Mucosa of rectum (tissue), 2 donors: ENCODE measurements at regions not wholly inside any gene's neighbourhood (a gene's known extent, or its start where the extent isn't known, plus 50 kb on each side); places are given as distances from the start of the nearest gene placed in this dataset.
"Not testable (repeated sequence)": the region's sequence is repeated elsewhere in the genome, so short reads cannot be mapped to it uniquely, and the experiment has no call there.

ENCODE experiments used
- H3K27ac ChIP-seq, 2 donors: one replicate each; pipeline ENCODE4 v1.7.0; 2013; ENCODE audit warnings: inconsistent platforms in 2 of 2, low read depth in 2 of 2, low read length in 2 of 2
- H3K27me3 ChIP-seq, 2 donors: one replicate each; pipeline ENCODE4 v1.7.0; 2013; ENCODE audit warnings: low read length in 2 of 2; ENCODE audit not compliant: control insufficient read depth in 2 of 2, insufficient read depth in 2 of 2
- H3K36me3 ChIP-seq, 2 donors: one replicate each; pipeline ENCODE4 v1.7.0; 2013; ENCODE audit warnings: low read length in 2 of 2; ENCODE audit not compliant: control insufficient read depth in 2 of 2, insufficient read depth in 2 of 2
- H3K4me1 ChIP-seq, 2 donors: one replicate each; pipeline ENCODE4 v1.7.0; 2013; ENCODE audit warnings: low read length in 2 of 2, mild to moderate bottlenecking in 1 of 2; ENCODE audit not compliant: control insufficient read depth in 2 of 2, insufficient read depth in 2 of 2
- H3K4me3 ChIP-seq, 2 donors: one replicate each; pipeline ENCODE4 v1.7.0; 2013; ENCODE audit warnings: low read length in 2 of 2
- H3K9ac ChIP-seq, 2 donors: one replicate each; pipeline ENCODE4 v1.7.0; 2013; ENCODE audit warnings: low read length in 2 of 2, low read depth in 1 of 2, mild to moderate bottlenecking in 1 of 2
- H3K9me3 ChIP-seq, 2 donors: one replicate each; pipeline ENCODE4 v1.7.0; 2013; ENCODE audit warnings: low read length in 2 of 2; ENCODE audit not compliant: control insufficient read depth in 2 of 2
- donor health status: healthy.
- donor health status: Normal muscosa, but diverticular disease.

DNA sequence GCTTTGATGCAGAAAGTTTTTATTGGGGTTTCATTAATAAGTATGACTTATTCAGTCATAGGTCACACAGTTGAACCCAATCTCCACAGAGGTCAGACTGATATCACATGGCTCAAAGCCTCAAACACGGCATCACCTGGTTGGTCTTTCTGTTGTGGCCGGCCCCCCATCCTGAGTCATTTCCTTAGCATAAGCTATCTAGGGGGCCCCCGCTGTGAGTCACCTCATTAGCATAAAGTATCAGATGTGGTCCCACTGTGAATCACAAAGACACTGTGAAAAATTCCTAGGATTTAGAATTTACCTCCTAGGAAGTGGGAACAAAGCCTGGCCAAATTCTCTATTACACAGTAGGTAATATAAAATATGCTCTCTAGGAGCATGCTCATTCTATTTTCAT, 502.2 kb downstream of the PYDC2 start:
- no peak overlapping the region for H3K9ac ChIP-seq
- H3K27me3 ChIP-seq = no peaks in the 10 kb centered on the region
- no peak overlapping the region for H3K4me3 ChIP-seq
- H3K36me3 ChIP-seq = no peaks in the 10 kb centered on the region
- H3K9me3 ChIP-seq = no peaks in the 10 kb centered on the region
- H3K27ac ChIP-seq = no peak overlapping the region
- no peaks in the 10 kb centered on the region for H3K4me1 ChIP-seq

DNA sequence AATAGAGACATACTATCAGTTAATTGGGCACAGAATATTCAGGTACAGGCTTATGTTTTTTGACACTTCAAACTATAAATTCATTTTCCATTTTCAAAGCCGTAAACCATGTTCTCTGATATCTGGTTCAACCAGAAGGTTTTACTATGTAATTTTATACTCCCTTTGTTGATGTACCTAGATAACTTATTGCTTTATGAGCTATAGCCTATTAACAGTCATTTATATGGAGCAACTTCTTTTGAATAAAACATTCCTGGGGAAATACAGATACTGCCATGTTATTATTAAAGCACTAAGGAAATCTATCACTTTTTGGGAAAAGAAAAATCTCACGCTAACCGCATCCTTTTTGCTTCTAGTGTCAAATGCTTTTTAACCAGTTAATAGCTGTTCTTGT, 505.6 kb downstream of the PYDC2 start:
- no peak overlapping the region for H3K27ac ChIP-seq
- H3K4me1 ChIP-seq = no peaks in the 10 kb centered on the region
- no peaks in the 10 kb centered on the region for H3K27me3 ChIP-seq
- H3K9me3 ChIP-seq = no peaks in the 10 kb centered on the region
- H3K9ac ChIP-seq = no peak overlapping the region
- no peaks in the 10 kb centered on the region for H3K36me3 ChIP-seq
- H3K4me3 ChIP-seq = no peak overlapping the region

DNA sequence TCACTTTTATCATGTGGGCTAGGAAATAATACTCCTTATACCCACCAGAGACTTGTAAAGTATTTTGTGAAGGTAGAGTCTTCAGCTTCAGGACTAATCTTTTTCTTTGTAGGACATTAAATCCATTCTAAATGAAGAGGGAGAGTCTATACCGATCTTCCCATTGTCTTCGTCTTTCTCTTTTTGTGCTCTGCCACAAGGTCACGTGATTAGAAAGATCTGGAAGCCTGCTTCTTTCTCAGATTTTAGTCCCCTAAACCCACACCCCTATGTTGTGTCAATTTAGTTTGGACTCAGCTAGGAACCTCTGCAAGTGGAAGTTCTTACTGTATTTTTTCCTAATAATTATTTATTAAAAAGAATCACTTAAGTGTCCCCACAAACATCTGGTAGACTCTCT, 507.3 kb downstream of the PYDC2 start:
- no peaks in the 10 kb centered on the region for H3K9me3 ChIP-seq
- no peaks in the 10 kb centered on the region for H3K27me3 ChIP-seq
- no peaks in the 10 kb centered on the region for H3K36me3 ChIP-seq
- no peak overlapping the region for H3K4me3 ChIP-seq
- no peak overlapping the region for H3K27ac ChIP-seq
- no peak overlapping the region for H3K9ac ChIP-seq
- H3K4me1 ChIP-seq = no peaks in the 10 kb centered on the region

DNA sequence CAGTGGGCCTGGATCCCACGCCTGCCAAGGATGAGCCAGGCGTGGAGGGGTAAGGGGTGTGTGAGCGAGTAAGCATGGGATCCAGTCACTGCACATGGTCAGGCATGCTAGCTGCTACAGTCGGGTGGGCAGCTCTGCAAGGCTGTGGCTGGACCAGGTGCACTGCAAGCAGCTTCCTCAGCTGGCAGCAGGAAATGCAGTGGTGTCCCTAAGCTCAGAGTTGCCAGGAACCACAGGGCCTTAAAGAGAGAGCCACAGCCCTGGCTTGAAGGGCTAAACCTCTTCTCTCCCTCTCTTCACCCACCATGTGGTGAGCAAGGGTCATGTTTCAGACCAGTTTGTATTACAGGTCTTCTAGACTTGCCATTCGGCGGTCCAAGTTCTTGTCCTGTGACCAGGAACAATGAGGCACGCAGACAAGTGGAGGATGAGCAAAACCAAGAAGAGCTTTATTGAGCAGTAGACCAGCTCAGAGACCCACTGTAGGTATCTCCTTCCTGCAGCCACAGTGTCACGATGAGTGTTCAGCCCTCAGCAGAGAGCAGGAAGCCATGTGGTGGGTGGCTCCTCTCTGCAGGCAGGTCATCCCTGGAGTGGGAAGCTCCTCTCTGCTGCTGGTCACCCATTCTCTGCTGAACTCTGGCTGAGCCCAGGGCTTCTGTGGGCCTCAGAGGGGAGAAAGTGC, 511.9 kb downstream of the PYDC2 start:
- H3K27ac ChIP-seq = no peak overlapping the region
- no peaks in the 10 kb centered on the region for H3K27me3 ChIP-seq
- H3K36me3 ChIP-seq = no peaks in the 10 kb centered on the region
- no peak overlapping the region for H3K9ac ChIP-seq
- H3K4me3 ChIP-seq = no peak overlapping the region
- no peaks in the 10 kb centered on the region for H3K4me1 ChIP-seq
- no peaks in the 10 kb centered on the region for H3K9me3 ChIP-seq

DNA sequence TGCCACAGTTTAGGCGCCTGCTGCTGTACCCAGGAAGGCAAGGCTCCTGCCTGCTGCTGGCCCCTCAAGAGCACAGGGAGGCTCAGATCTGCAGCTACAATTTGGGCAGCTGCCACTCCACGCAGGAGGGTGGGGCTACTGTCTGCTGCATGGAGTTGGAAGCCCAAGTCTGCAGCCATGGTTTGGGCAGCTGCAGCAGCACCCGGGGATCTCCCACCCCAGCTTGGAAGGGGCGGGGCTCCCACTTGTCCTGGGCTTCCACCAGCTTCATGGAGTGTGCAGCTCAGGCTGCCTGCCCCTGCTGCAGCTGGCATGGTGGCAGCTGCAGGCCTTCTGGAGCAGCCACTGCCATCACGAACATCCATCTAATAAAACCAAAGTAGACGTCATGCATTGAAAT, 512.9 kb downstream of the PYDC2 start:
- H3K27me3 ChIP-seq = no peaks in the 10 kb centered on the region
- no peaks in the 10 kb centered on the region for H3K9me3 ChIP-seq
- no peak overlapping the region for H3K9ac ChIP-seq
- no peak overlapping the region for H3K4me3 ChIP-seq
- no peak overlapping the region for H3K27ac ChIP-seq
- no peaks in the 10 kb centered on the region for H3K36me3 ChIP-seq
- no peaks in the 10 kb centered on the region for H3K4me1 ChIP-seq

DNA sequence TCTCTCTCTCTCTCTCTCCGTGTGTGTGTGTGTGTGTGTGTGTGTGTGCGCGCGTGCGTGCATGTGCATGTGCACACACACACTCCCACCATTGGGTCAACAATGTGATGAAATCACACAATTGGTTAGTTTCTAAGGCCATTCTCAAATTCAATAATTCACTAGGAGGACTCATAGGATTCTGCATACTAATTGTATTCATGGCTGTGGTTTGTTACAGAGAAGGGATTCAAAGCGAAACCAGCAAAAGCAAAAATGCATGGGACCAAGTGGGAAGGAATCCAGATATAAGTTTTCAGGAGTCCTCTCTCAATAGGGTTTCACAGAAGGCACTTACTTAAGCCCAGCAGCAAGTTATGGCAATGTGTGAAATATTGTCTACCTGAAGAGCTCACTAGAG, 515.0 kb downstream of the PYDC2 start:
- H3K4me3 ChIP-seq = no peak overlapping the region
- no peaks in the 10 kb centered on the region for H3K4me1 ChIP-seq
- H3K9ac ChIP-seq = no peak overlapping the region
- no peaks in the 10 kb centered on the region for H3K36me3 ChIP-seq
- no peaks in the 10 kb centered on the region for H3K27me3 ChIP-seq
- peaks cover 0 to 4% of the 10 kb centered on the region in 2 donors for H3K9me3 ChIP-seq
- no peak overlapping the region for H3K27ac ChIP-seq

DNA sequence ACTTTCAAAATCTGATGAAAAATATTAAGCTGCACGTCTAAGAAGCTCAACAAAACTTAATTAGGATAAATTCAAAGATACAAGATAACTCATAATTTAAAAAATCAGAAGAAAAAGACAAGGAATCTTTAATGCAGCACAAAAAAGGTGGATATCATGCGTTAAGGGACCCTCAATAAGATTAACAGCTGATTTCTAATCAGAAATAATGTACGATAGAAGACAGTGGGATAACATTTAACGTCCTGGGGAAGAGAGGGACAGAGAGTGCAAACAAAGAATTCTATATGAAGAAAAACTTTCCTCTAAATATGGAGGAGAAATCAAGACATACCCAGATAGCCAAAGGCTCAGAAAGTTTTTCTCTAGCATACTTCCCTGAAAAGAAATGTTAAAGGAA, 519.5 kb downstream of the PYDC2 start:
- Histone ChIP-seq H3K4me3 (no peak overlapping the region), H3K9me3 (peaks cover 0 to 4% of the 10 kb centered on the region in 2 donors), H3K27ac (no peak overlapping the region), H3K9ac (no peak overlapping the region), H3K4me1 (no peaks in the 10 kb centered on the region), H3K36me3 (no peaks in the 10 kb centered on the region), H3K27me3 (no peaks in the 10 kb centered on the region)

DNA sequence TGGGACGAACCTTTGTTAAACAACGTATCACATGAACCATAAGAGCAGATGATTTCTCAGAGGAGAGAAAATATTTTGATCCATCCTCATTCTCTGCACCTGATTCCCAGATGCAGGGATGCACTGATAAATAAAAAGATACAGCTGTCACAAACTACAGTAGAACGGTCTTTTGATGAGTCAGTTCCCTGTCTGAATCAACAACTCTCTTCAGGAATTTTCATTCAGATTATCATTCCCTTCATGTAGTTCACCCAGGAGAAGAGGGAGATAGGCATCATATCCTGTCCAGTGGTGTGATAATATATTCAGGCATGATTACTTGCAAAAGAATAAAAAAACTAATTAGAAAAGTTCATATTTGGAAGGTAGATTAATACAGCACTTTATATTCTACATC, 521.5 kb downstream of the PYDC2 start:
- H3K9ac ChIP-seq = no peak overlapping the region
- no peaks in the 10 kb centered on the region for H3K4me1 ChIP-seq
- no peak overlapping the region for H3K27ac ChIP-seq
- H3K9me3 ChIP-seq = peaks cover 0 to 4% of the 10 kb centered on the region in 2 donors
- no peak overlapping the region for H3K4me3 ChIP-seq
- no peaks in the 10 kb centered on the region for H3K36me3 ChIP-seq
- H3K27me3 ChIP-seq = no peaks in the 10 kb centered on the region

DNA sequence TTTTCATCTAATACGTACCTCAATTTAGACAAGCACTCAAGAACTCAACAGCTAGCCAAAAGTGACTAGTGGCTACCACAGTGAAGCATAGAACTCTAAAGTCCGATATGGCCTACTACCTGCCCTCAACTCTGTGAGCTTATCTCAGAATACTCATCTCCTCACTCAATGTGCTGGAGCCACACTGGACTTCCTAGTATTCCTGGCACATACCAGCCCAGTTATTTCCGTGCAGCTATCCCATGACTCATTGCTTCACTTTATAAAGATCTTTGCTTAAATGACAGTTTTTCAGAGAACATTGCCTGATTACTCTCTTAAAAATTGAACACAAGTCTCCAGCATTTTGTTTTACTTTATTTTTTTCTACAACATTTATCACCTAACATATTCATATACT, 524.7 kb downstream of the PYDC2 start:
- H3K36me3 ChIP-seq = no peaks in the 10 kb centered on the region
- H3K4me1 ChIP-seq = no peaks in the 10 kb centered on the region
- no peak overlapping the region for H3K27ac ChIP-seq
- no peak overlapping the region for H3K9ac ChIP-seq
- H3K27me3 ChIP-seq = no peaks in the 10 kb centered on the region
- no peak overlapping the region for H3K4me3 ChIP-seq
- no peaks in the 10 kb centered on the region for H3K9me3 ChIP-seq

DNA sequence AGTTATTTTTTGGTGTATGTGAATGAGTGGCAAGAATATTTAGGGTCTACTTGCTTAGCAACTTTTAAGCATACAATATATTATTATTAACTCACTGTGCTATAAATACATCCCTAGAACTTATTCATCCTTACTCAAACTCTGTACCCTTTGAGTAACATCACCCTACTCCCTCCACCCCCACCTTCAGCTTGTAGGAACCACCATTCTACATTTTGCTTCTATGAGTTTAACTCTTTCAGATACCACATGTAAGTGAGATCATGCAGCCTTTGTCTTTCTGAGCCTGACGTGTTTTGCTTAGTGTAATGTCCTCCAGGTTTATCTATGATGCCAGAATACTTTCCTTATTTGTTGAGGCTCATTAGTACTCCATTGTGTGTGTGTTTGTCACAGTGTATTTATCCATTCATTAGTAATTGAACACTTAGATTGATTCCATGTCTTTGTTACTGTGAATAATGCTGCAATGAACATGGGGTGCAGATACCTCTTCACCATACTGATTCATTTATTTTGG, 526.9 kb downstream of the PYDC2 start:
- Histone ChIP-seq H3K9ac (no peak overlapping the region), H3K4me3 (no peak overlapping the region), H3K9me3 (no peaks in the 10 kb centered on the region), H3K4me1 (no peaks in the 10 kb centered on the region), H3K36me3 (no peaks in the 10 kb centered on the region), H3K27me3 (no peaks in the 10 kb centered on the region), H3K27ac (no peak overlapping the region)

DNA sequence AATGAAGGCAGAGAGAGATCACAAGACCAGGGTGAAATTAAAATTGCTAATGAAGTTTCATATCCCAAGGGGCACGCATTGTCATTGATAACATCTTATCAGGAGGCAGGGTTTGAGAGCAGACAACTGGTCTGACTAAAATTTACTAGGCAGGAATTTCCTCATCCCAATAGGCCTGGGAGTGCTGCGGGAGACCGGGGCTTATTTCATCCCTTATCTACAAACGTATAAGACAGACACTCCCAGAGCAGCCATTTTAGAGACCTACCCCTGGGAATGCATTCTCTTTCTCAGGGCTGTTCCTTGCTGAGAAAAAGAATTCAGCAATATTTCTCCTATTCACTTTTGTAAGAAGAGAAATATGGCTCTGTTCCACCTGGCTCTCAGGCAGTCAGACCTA, 533.0 kb downstream of the PYDC2 start:
- not testable (repeated sequence) for H3K9me3 ChIP-seq, H3K4me3 ChIP-seq, H3K9ac ChIP-seq, H3K36me3 ChIP-seq, H3K4me1 ChIP-seq, H3K27ac ChIP-seq, H3K27me3 ChIP-seq
